Fibroblast of upper back skin (primary cell): ENCODE measurements at regions not wholly inside any gene's neighbourhood (a gene's known extent, or its start where the extent isn't known, plus 50 kb on each side); places are given as distances from the start of the nearest gene placed in this dataset.
A peak's percentile ranks its signal among the peaks of the same experiment; 100 is the strongest.

Source experiments
- DNase-seq: peaks from one replicate; pipeline ENCODE4 v3.0.0-alpha.2; 2013

- peak; percentile 76 for DNase-seq
These were observed 53.2 kb upstream of the SYPL1 start for GRCh38 chr7:106165337-106165736.

GRCh38 chr7:106163257-106163656, 51.1 kb upstream of the SYPL1 start:
- no peak for DNase-seq
